Transverse colon (tissue), 4 donors: ENCODE measurements at regions not wholly inside any gene's neighbourhood (a gene's known extent, or its start where the extent isn't known, plus 50 kb on each side); places are given as distances from the start of the nearest gene placed in this dataset.

Experiments
- DNase-seq: peaks from one replicate; pipeline ENCODE4 v3.0.0-alpha.2; 2019
- H3K27ac ChIP-seq, 4 donors: fragments of 200-600 bp; sonication (generic); 2 replicates each; pipeline ENCODE4 v1.5.1; 2016 to 2018; ENCODE audit warnings: inconsistent platforms in 4 of 4
- H3K27me3 ChIP-seq: fragments of 200-600 bp; sonication (generic); 2 replicates; pipeline ENCODE4 v1.5.1; 2017; ENCODE audit warnings: inconsistent platforms
- H3K36me3 ChIP-seq, 4 donors: fragments of 200-600 bp; sonication (generic); 2 replicates each; pipeline ENCODE4 v1.5.1; 2017 to 2019; ENCODE audit warnings: inconsistent platforms in 4 of 4
- H3K4me1 ChIP-seq, 4 donors: fragments of 200-600 bp; sonication (generic); 2 replicates each; pipeline ENCODE4 v1.5.1; 2017 to 2020; ENCODE audit warnings: inconsistent platforms in 4 of 4
- H3K4me3 ChIP-seq, 4 donors: fragments of 200-600 bp; sonication (generic); 1 replicate in 1 of 4; 2 replicates in 3 of 4; pipeline versions ENCODE4 v1.5.1 to v1.6.1; 2017 to 2019; ENCODE audit warnings: inconsistent platforms in 4 of 4
- H3K9me3 ChIP-seq, 2 donors: fragments of 200-600 bp; sonication (generic); 2 replicates each; pipeline ENCODE4 v1.5.1; 2017 to 2019; ENCODE audit warnings: inconsistent platforms in 2 of 2
- EP300 ChIP-seq: sonication (generic); formaldehyde crosslinking; IDR thresholded peaks from one replicate; pipeline ENCODE4 v1.6.1; 2017; ENCODE audit warnings: antibody characterized with exemption, low read depth
- POLR2A ChIP-seq: fragments of 450-650 bp; IDR thresholded peaks from one replicate; pipeline ENCODE4 v1.6.1; 2016; ENCODE audit warnings: antibody characterized with exemption, mild to moderate bottlenecking, moderate library complexity
- POLR2AphosphoS5 ChIP-seq, 3 donors: sonication (generic); formaldehyde crosslinking; IDR thresholded peaks; one replicate each; pipeline ENCODE4 v1.6.1; 2016; ENCODE audit warnings: antibody characterized with exemption in 3 of 3
- WGBS, 2 donors: methylation state at CpG; one replicate each; pipeline ENCODE4 v1.1.5; 2018; ENCODE audit warnings: low coverage in 1 of 2; 5-methylcytosine and 5-hydroxymethylcytosine counted together
- in situ Hi-C, 4 donors: fragments of 200-750 bp; cut with MboI; loops; one replicate each; pipeline versions ENCODE4 v1.15.0 to v1.15.1; 2017; ENCODE audit warnings: low sequenced_read_pairs in 3 of 4, low pct_ligation_motif_present in 1 of 4, low pct_unique_long_range_greater_than_20kb in 1 of 4
- intact Hi-C: fragments of 100-400 bp; cut with DNase I; formaldehyde crosslinking; loops from one replicate; pipeline ENCODE4 v1.15.1; 2023; ENCODE audit warnings: low total_unique reads
- TF ChIP-seq, protein P1 (sequence below), 5 experiments: fragments of 200-600 bp in 3 of 5; fragments of 450-650 bp in 2 of 5; sonication (generic) in 3 of 5; IDR thresholded peaks; 1 replicate in 2 of 5; 2 replicates in 3 of 5; pipeline ENCODE4 v1.5.1; 2016 to 2017; ENCODE audit warnings: antibody characterized with exemption in 5 of 5, inconsistent platforms in 3 of 5, mild to moderate bottlenecking in 2 of 5, moderate library complexity in 1 of 5

DNA sequence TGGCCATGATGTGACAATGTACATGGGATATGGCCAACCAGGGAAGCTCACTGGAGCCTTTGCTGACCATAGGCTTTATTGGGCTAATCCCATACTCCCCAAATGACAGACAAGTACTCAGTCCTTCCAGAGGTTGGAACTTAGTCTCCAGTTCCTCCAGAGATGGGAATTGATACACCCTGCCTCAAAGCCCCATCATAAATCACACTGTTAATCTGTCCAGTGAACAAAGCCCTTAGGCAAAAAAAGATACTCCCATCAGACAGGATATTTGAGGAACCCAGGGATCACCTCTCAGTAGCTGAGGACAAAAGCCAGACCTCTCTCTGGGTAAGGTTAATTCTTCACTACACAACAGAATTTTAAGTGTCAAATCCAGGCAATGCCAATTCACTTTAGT lies 247.5 kb upstream of the CDH20 start:
- Histone ChIP-seq H3K9me3 (no peaks in the 10 kb centered on the region), H3K4me3 (no peak overlapping the region), H3K27me3 (no peaks in the 10 kb centered on the region), H3K36me3 (no peaks in the 10 kb centered on the region), H3K4me1 (no peaks in the 10 kb centered on the region), H3K27ac (no peak overlapping the region)
- no peak for DNase-seq
- intact Hi-C loops (loop anchor here (10.0 kb wide), 1 partner anchor 59 kb away; no protein-coding TSS in a partner anchor), in situ Hi-C loops (loop anchor here in 3 of 4 donors (25.0 kb wide), 2 partner anchors 402 to 427 kb away; no protein-coding TSS in a partner anchor)
- TF ChIP-seq, protein P1, sequence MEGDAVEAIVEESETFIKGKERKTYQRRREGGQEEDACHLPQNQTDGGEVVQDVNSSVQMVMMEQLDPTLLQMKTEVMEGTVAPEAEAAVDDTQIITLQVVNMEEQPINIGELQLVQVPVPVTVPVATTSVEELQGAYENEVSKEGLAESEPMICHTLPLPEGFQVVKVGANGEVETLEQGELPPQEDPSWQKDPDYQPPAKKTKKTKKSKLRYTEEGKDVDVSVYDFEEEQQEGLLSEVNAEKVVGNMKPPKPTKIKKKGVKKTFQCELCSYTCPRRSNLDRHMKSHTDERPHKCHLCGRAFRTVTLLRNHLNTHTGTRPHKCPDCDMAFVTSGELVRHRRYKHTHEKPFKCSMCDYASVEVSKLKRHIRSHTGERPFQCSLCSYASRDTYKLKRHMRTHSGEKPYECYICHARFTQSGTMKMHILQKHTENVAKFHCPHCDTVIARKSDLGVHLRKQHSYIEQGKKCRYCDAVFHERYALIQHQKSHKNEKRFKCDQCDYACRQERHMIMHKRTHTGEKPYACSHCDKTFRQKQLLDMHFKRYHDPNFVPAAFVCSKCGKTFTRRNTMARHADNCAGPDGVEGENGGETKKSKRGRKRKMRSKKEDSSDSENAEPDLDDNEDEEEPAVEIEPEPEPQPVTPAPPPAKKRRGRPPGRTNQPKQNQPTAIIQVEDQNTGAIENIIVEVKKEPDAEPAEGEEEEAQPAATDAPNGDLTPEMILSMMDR (IDR thresholded peaks at IDR 0.05), result no peak
- TF ChIP-seq POLR2AphosphoS5 (IDR thresholded peaks at IDR 0.05) (no peak), EP300 (no peak), POLR2A (no peak)

- Histone ChIP-seq H3K36me3 (no peaks in the 10 kb centered on the region), H3K4me3 (no peak overlapping the region), H3K27ac (no peak overlapping the region), H3K27me3 (no peaks in the 10 kb centered on the region), H3K4me1 (no peaks in the 10 kb centered on the region), H3K9me3 (no peaks in the 10 kb centered on the region)
- intact Hi-C loops, result loop anchor here (10.0 kb wide), 1 partner anchor 58 kb away; no protein-coding TSS in a partner anchor
- in situ Hi-C loops, result loop anchor here in 3 of 4 donors (25.0 kb wide), 2 partner anchors 401 to 426 kb away; no protein-coding TSS in a partner anchor
- DNase-seq, result no peak
- TF ChIP-seq POLR2AphosphoS5 (IDR thresholded peaks at IDR 0.05) (no peak), POLR2A (no peak), EP300 (no peak)
- TF ChIP-seq, protein P1 (IDR thresholded peaks at IDR 0.05), result no peak
- 93 to 94% methylated on average over 3 to 4 of the region's 4 CpGs for WGBS, 2 donors
These were observed 246.6 kb upstream of the CDH20 start for GRCh38 chr18:61086657-61087056.

GRCh38 chr18:61091379-61091778 lies 241.9 kb upstream of the CDH20 start:
- no peak for DNase-seq
- H3K27me3 ChIP-seq, result no peaks in the 10 kb centered on the region
- TF ChIP-seq, protein P1 (IDR thresholded peaks at IDR 0.05), result no peak
- TF ChIP-seq EP300 (no peak), POLR2AphosphoS5 (IDR thresholded peaks at IDR 0.05) (no peak), POLR2A (no peak)
- intact Hi-C loops (no loop called here), in situ Hi-C loops (loop anchor here in 3 of 4 donors (25.0 kb wide), 2 partner anchors 396 to 421 kb away; no protein-coding TSS in a partner anchor)
- H3K36me3 ChIP-seq, result no peaks in the 10 kb centered on the region
- WGBS, 2 donors, result 76 to 100% methylated on average over 1 of the region's 1 CpG
- no peaks in the 10 kb centered on the region for H3K9me3 ChIP-seq
- H3K4me3 ChIP-seq, result no peak overlapping the region
- no peak overlapping the region for H3K27ac ChIP-seq
- H3K4me1 ChIP-seq, result no peaks in the 10 kb centered on the region

DNA sequence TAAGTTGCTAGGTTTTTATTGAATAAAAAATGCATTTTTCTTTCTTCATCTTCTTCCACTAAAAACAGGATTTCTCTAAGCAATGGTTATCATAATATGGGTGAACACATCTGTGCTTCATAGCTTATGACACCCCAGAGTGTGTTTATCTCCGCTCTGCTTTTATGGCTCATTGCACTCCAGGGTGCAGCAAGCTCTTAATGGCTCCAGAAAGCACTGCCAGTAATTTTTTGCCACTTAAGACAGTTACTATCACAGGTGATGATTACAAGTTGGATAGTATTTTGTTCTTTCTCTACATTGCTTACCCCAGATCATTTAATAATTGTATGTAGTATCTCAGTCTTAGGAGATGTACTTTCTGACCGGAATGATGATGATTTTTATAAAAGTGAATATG lies 239.3 kb upstream of the CDH20 start:
- 25 to 60% methylated on average over 2 of the region's 2 CpGs for WGBS, 2 donors
- Histone ChIP-seq H3K9me3 (no peaks in the 10 kb centered on the region), H3K4me1 (no peaks in the 10 kb centered on the region), H3K27me3 (no peaks in the 10 kb centered on the region), H3K27ac (no peak overlapping the region), H3K4me3 (no peak overlapping the region), H3K36me3 (no peaks in the 10 kb centered on the region)
- TF ChIP-seq POLR2AphosphoS5 (IDR thresholded peaks at IDR 0.05) (no peak), EP300 (no peak), POLR2A (no peak)
- TF ChIP-seq, protein P1 (IDR thresholded peaks at IDR 0.05), result no peak
- intact Hi-C loops, result no loop called here
- no peak for DNase-seq
- in situ Hi-C loops, result loop anchor here in 3 of 4 donors (25.0 kb wide), 2 partner anchors 393 to 418 kb away; no protein-coding TSS in a partner anchor
